Endothelial cell of umbilical vein (primary cell): ENCODE measurements at regions not wholly inside any gene's neighbourhood (a gene's known extent, or its start where the extent isn't known, plus 50 kb on each side); places are given as distances from the start of the nearest gene placed in this dataset.

Source experiments
- BruUV-seq: library from RNA; stranded (reverse); fragments of 400-500 nt; replicated peaks from 2 replicates; lab custom pipeline; 2021; lab: Mats Ljungman, UMichigan
- CTCF ChIA-PET: fragments of 300-600, 350-600 bp; sonication (Branson Sonifier 250); formaldehyde crosslinking; loops from one replicate; lab custom pipeline; 2021; ENCODE audit warnings: antibody characterized with exemption, inconsistent platforms; lab: Charles Lee
- POLR2A ChIA-PET: fragments of 300-600, 350-600 bp; sonication (Branson Sonifier 250); formaldehyde crosslinking; loops from one replicate; lab custom pipeline; 2021; ENCODE audit warnings: antibody characterized with exemption, inconsistent platforms; lab: Charles Lee
- DNase-seq: peaks from one replicate; pipeline ENCODE4 v3.0.0-alpha.2; 2011; ENCODE audit warnings: low read depth, low spot score
- FAIRE-seq: peaks from 2 replicates; lab custom pipeline; 2011; peaks lifted over from hg19 to GRCh38; lab: Jason Lieb, UNC
- H2AFZ ChIP-seq: 2 replicates; pipeline ENCODE4 v1.6.0; 2012; ENCODE audit warnings: low read depth, low read length, control low read depth, inconsistent platforms
- H3K27ac ChIP-seq: 2 replicates; pipeline ENCODE4 v1.5.1; 2011; ENCODE audit warnings: low read depth, mild to moderate bottlenecking, control low read depth, low read length, moderate library complexity; ENCODE audit not compliant: insufficient read depth
- H3K27me3 ChIP-seq, 2 experiments: 2 replicates each; pipeline versions ENCODE4 v1.6.0 to v1.6.1; 2011; ENCODE audit warnings: low read length in 2 of 2, mixed read lengths in 1 of 2; ENCODE audit not compliant: control insufficient read depth in 2 of 2, insufficient read depth in 2 of 2
- H3K36me3 ChIP-seq, 2 experiments: 2 replicates in 1 of 2; 3 replicates in 1 of 2; pipeline ENCODE4 v1.5.1; 2011; ENCODE audit warnings: low read length in 2 of 2, mild to moderate bottlenecking in 1 of 2, moderate library complexity in 1 of 2; ENCODE audit not compliant: control insufficient read depth in 2 of 2, insufficient read depth in 2 of 2; ENCODE audit errors: extremely low read depth in 1 of 2
- H3K4me1 ChIP-seq: 3 replicates; pipeline ENCODE4 v1.5.1; 2011; ENCODE audit warnings: mild to moderate bottlenecking, low read length; ENCODE audit not compliant: control insufficient read depth, insufficient read depth; ENCODE audit errors: extremely low read depth
- H3K4me2 ChIP-seq: 2 replicates; pipeline ENCODE4 v1.6.1; 2011; ENCODE audit warnings: low read length, control low read depth, mixed read lengths; ENCODE audit not compliant: insufficient read depth
- H3K4me3 ChIP-seq, 3 experiments: fragments of 200-600 bp in 1 of 3; sonication (generic), shearing (Covaris generic) in 1 of 3; replicated peaks in 1 of 3; 2 replicates each; pipeline ENCODE4 v1.5.1; 2011 to 2016; ENCODE audit warnings: control low read depth in 3 of 3, low read length in 3 of 3, mild to moderate bottlenecking in 2 of 3, inconsistent platforms in 1 of 3, low read depth in 1 of 3, moderate library complexity in 1 of 3; ENCODE audit not compliant: insufficient read depth in 1 of 3
- H3K79me2 ChIP-seq: 2 replicates; pipeline ENCODE4 v1.6.0; 2012; ENCODE audit warnings: low read length, inconsistent platforms; ENCODE audit not compliant: control insufficient read depth, insufficient read depth
- H3K9ac ChIP-seq: replicated peaks from 2 replicates; pipeline ENCODE3; 2011; ENCODE audit warnings: low read length, control low read depth; ENCODE audit not compliant: insufficient read depth; ENCODE audit errors: extremely low read depth
- H3K9me1 ChIP-seq: replicated peaks from 3 replicates; pipeline ENCODE4 v1.6.0; 2011; ENCODE audit warnings: mild to moderate bottlenecking, low read length; ENCODE audit not compliant: control insufficient read depth, insufficient read depth; ENCODE audit errors: extremely low read depth
- H3K9me3 ChIP-seq: replicated peaks from 2 replicates; pipeline ENCODE4 v1.5.1; 2012; ENCODE audit warnings: low read length, inconsistent platforms; ENCODE audit not compliant: control insufficient read depth, insufficient read depth
- H4K20me1 ChIP-seq: replicated peaks from 2 replicates; pipeline ENCODE3; 2011; ENCODE audit warnings: mild to moderate bottlenecking, low read length; ENCODE audit not compliant: control insufficient read depth, insufficient read depth; ENCODE audit errors: extremely low read depth
- EZH2 ChIP-seq: IDR thresholded peaks from 2 replicates; pipeline ENCODE4 v1.6.1; 2012; ENCODE audit warnings: borderline replicate concordance, low read depth, mild to moderate bottlenecking, moderate library complexity, low read length, inconsistent platforms; ENCODE audit not compliant: severe bottlenecking
- FOS ChIP-seq: IDR thresholded peaks from 2 replicates; pipeline ENCODE4 v1.6.1; 2011; ENCODE audit warnings: mild to moderate bottlenecking, low read length, moderate library complexity, borderline replicate concordance; ENCODE audit not compliant: insufficient read depth
- GATA2 ChIP-seq: IDR thresholded peaks from 2 replicates; pipeline ENCODE4 v1.7.0; 2011; ENCODE audit warnings: low read depth, mild to moderate bottlenecking, moderate library complexity, mixed read lengths, low read length; ENCODE audit not compliant: insufficient read length, insufficient read depth
- JUN ChIP-seq: IDR thresholded peaks from 2 replicates; pipeline ENCODE4 v1.6.1; 2011; ENCODE audit warnings: borderline replicate concordance, low read depth; ENCODE audit not compliant: insufficient read length, insufficient read depth
- MAX ChIP-seq: IDR thresholded peaks from 2 replicates; pipeline ENCODE4 v1.6.1; 2011; ENCODE audit not compliant: insufficient read depth, insufficient read length
- MYC ChIP-seq: IDR thresholded peaks from one replicate; pipeline ENCODE4 v1.6.1; 2011; ENCODE audit warnings: mild to moderate bottlenecking, low read depth, low read length
- POLR2A ChIP-seq: IDR thresholded peaks from 2 replicates; pipeline ENCODE4 v1.6.1; 2012; ENCODE audit warnings: low read depth, mild to moderate bottlenecking, control low read depth, low read length
- POLR2AphosphoS5 ChIP-seq: IDR thresholded peaks from 2 replicates; pipeline ENCODE4 v1.6.1; 2012; ENCODE audit warnings: low read depth, mild to moderate bottlenecking, control low read depth, low read length, moderate library complexity; ENCODE audit not compliant: insufficient read depth
- dilution Hi-C: fragments of 300-500 bp; cut with MboI; formaldehyde crosslinking; loops from one replicate; pipeline ENCODE4 v1.15.0; 2019; ENCODE audit warnings: low sequenced_read_pairs; ENCODE audit not compliant: extremely low pct_ligation_motif_present
- intact Hi-C: fragments of 100-400 bp; cut with micrococcal nuclease; formaldehyde crosslinking; loops from one replicate; pipeline ENCODE4 v1.10.0; 2022
- TF ChIP-seq, protein P1 (sequence below), 2 donors: IDR thresholded peaks; 1 replicate in 1 of 2; 2 replicates in 1 of 2; pipeline ENCODE4 v1.5.1; 2011; ENCODE audit warnings: low read length in 2 of 2, mild to moderate bottlenecking in 2 of 2, moderate library complexity in 2 of 2, control low read depth in 1 of 2, inconsistent platforms in 1 of 2, low read depth in 1 of 2; ENCODE audit not compliant: insufficient read depth in 1 of 2; ENCODE audit errors: extremely low read depth in 1 of 2

DNA sequence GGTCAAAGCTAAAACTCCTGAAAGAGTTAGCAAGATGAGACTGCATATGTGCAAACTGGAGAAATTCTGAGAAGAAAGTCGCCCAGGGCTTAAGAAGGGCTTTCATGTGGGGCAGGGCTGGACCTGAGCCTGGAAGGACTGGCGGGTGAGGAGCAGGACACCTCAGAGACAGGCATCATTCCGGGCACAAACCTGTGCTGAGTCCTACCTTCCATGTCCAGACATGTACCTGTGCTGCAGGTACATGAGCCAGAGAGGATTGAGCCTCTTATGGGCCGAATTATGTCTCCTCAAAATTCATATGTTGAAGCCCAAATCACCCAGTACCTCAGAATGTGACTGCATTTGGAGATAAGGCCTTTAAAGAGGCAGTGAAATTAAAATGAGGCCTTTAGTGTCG, 171.0 kb downstream of the QRSL1 start:
- dilution Hi-C loops: no loop called here
- POLR2A ChIA-PET: no interaction called here
- BruUV-seq: no TSS peak
- peaks cover 0 to 1% of the 10 kb centered on the region in 2 experiments for H3K27me3 ChIP-seq
- no peaks in the 10 kb centered on the region for H4K20me1 ChIP-seq
- H3K4me1 ChIP-seq: no peaks in the 10 kb centered on the region
- DNase-seq: no peak
- no peak overlapping the region for H2AFZ ChIP-seq
- H3K27ac ChIP-seq: no peak overlapping the region
- H3K4me2 ChIP-seq: no peak overlapping the region
- H3K9ac ChIP-seq: no peak overlapping the region
- H3K9me3 ChIP-seq: no peaks in the 10 kb centered on the region
- FAIRE-seq: no peak
- no peak for TF ChIP-seq MAX
- no peak for TF ChIP-seq POLR2A
- no peak for TF ChIP-seq EZH2
- TF ChIP-seq, protein P1, sequence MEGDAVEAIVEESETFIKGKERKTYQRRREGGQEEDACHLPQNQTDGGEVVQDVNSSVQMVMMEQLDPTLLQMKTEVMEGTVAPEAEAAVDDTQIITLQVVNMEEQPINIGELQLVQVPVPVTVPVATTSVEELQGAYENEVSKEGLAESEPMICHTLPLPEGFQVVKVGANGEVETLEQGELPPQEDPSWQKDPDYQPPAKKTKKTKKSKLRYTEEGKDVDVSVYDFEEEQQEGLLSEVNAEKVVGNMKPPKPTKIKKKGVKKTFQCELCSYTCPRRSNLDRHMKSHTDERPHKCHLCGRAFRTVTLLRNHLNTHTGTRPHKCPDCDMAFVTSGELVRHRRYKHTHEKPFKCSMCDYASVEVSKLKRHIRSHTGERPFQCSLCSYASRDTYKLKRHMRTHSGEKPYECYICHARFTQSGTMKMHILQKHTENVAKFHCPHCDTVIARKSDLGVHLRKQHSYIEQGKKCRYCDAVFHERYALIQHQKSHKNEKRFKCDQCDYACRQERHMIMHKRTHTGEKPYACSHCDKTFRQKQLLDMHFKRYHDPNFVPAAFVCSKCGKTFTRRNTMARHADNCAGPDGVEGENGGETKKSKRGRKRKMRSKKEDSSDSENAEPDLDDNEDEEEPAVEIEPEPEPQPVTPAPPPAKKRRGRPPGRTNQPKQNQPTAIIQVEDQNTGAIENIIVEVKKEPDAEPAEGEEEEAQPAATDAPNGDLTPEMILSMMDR (IDR thresholded peaks at IDR 0.05; ENCODE audit: extremely low read depth in 1 of 2, insufficient read depth in 1 of 2, low read depth in 1 of 2, low read length in 2 of 2): no peak
- no peak for TF ChIP-seq POLR2AphosphoS5
- no peak for TF ChIP-seq FOS
- TF ChIP-seq JUN: no peak
- no peak for TF ChIP-seq GATA2
- TF ChIP-seq MYC: no peak
- no peaks in the 10 kb centered on the region for H3K79me2 ChIP-seq
- H3K9me1 ChIP-seq: no peaks in the 10 kb centered on the region
- no peaks in the 10 kb centered on the region for H3K36me3 ChIP-seq
- intact Hi-C loops: no loop called here
- H3K4me3 ChIP-seq: no peak overlapping the region
- CTCF ChIA-PET: no interaction called here
